PC-9 (cell line): ENCODE measurements at regions not wholly inside any gene's neighbourhood (a gene's known extent, or its start where the extent isn't known, plus 50 kb on each side); places are given as distances from the start of the nearest gene placed in this dataset.

Source experiments
- BruUV-seq: library from RNA; stranded (reverse); fragments of 400-500 nt; replicated peaks from 2 replicates; lab custom pipeline; 2021; lab: Mats Ljungman, UMichigan
- CTCF ChIA-PET: fragments of 300-600 bp; sonication (Branson Sonifier 250); formaldehyde crosslinking; loops from one replicate; lab custom pipeline; 2022; ENCODE audit warnings: antibody characterized with exemption; lab: Charles Lee
- POLR2A ChIA-PET: fragments of 300-600 bp; sonication (Branson Sonifier 250); formaldehyde crosslinking; loops from one replicate; lab custom pipeline; 2022; ENCODE audit warnings: antibody characterized with exemption; ENCODE audit not compliant: unreplicated experiment; lab: Charles Lee
- DNase-seq, 2 experiments: peaks; one replicate each; pipeline versions ENCODE4 v3.0.0 to v3.0.0-alpha.2; 2015 to 2022; ENCODE audit warnings: mixed read lengths in 1 of 2
- H2AFZ ChIP-seq: fragments of 200-600 bp; sonication (generic); 2 replicates; pipeline ENCODE4 v1.8.1; 2017; ENCODE audit warnings: antibody characterized with exemption
- H3F3A ChIP-seq: fragments of 200-600 bp; sonication (generic); 2 replicates; pipeline ENCODE4 v1.8.1; 2017; ENCODE audit warnings: antibody characterized with exemption, mild to moderate bottlenecking, low read depth; ENCODE audit not compliant: insufficient read depth
- H3K27ac ChIP-seq: fragments of 200-600 bp; sonication (generic); 2 replicates; pipeline ENCODE4 v1.6.1; 2016; ENCODE audit warnings: mixed run types
- H3K27me3 ChIP-seq: fragments of 200-600 bp; sonication (generic); 2 replicates; pipeline ENCODE4 v1.6.1; 2016; ENCODE audit warnings: low read depth, mixed run types; ENCODE audit not compliant: insufficient read depth
- H3K36me3 ChIP-seq: fragments of 200-600 bp; sonication (generic); 2 replicates; pipeline ENCODE4 v1.6.1; 2016; ENCODE audit warnings: low read depth, mixed run types
- H3K4me1 ChIP-seq: fragments of 200-600 bp; sonication (generic); replicated peaks from 2 replicates; pipeline ENCODE4 v1.6.1; 2016; ENCODE audit warnings: mixed run types; ENCODE audit not compliant: insufficient read depth
- H3K4me2 ChIP-seq: fragments of 200-600 bp; sonication (generic); 2 replicates; pipeline ENCODE4 v1.6.1; 2017; ENCODE audit warnings: mixed run types
- H3K4me3 ChIP-seq: fragments of 200-600 bp; sonication (generic); 2 replicates; pipeline ENCODE4 v1.6.1; 2016; ENCODE audit warnings: mixed run types
- H3K79me2 ChIP-seq: fragments of 200-600 bp; sonication (generic); 2 replicates; pipeline ENCODE4 v1.6.1; 2017; ENCODE audit warnings: low read depth, mixed run types
- H3K9me2 ChIP-seq: fragments of 200-600 bp; sonication (generic); 2 replicates; pipeline ENCODE4 v1.8.1; 2017; ENCODE audit warnings: mild to moderate bottlenecking; ENCODE audit not compliant: insufficient read depth
- H3K9me3 ChIP-seq: fragments of 200-600 bp; sonication (generic); 2 replicates; pipeline ENCODE4 v1.8.1; 2016; ENCODE audit warnings: low read depth; ENCODE audit not compliant: insufficient read depth
- H4K20me1 ChIP-seq: fragments of 200-600 bp; sonication (generic); 2 replicates; pipeline ENCODE4 v1.8.1; 2017; ENCODE audit not compliant: insufficient read depth
- EZH2 ChIP-seq: fragments of 200-600 bp; sonication (generic); IDR thresholded peaks from 2 replicates; pipeline ENCODE4 v1.8.0; 2017; ENCODE audit warnings: antibody characterized with exemption, low read depth
- intact Hi-C: fragments of 100-400 bp; cut with micrococcal nuclease; formaldehyde crosslinking; loops from one replicate; pipeline ENCODE4 v1.10.0; 2022; ENCODE audit not compliant: unreplicated experiment
- TF ChIP-seq, protein P1 (sequence below): fragments of 200-600 bp; sonication (generic); conservative IDR thresholded peaks from 2 replicates; pipeline ENCODE4 v1.6.1; 2017; ENCODE audit warnings: mixed run types, antibody characterized with exemption, mild to moderate bottlenecking, moderate library complexity

DNA sequence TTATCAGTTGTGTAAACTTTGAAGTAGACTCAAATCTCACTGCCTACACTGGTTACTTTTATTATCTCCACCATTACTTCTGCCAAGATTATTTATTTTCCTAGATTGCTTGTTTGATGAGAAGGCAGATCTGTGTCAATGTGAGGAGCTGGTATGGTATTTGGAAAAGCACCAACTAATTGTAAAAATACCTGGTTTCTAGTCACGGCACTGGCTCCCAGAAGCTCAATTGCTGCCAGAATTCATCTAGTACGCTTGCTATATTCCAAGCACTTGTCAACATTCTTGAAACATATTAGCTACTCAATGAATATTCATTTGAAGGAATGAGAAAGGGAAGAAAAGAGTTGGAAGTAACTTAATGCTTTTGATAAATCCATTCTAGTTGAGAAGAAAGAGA is 1376.8 kb upstream of the ADGRL3 start:
- intact Hi-C loops = no loop called here
- Histone ChIP-seq H3K27me3 (no peaks in the 10 kb centered on the region), H3K79me2 (no peaks in the 10 kb centered on the region), H3K9me2 (no peaks in the 10 kb centered on the region), H3K4me2 (no peak overlapping the region), H2AFZ (no peak overlapping the region), H3K4me1 (no peaks in the 10 kb centered on the region), H4K20me1 (no peaks in the 10 kb centered on the region), H3F3A (no peaks in the 10 kb centered on the region), H3K9me3 (no peaks in the 10 kb centered on the region), H3K4me3 (no peak overlapping the region), H3K36me3 (no peaks in the 10 kb centered on the region), H3K27ac (no peak overlapping the region)
- POLR2A ChIA-PET = no interaction called here
- no peak for DNase-seq
- no TSS peak for BruUV-seq
- TF ChIP-seq, protein P1, sequence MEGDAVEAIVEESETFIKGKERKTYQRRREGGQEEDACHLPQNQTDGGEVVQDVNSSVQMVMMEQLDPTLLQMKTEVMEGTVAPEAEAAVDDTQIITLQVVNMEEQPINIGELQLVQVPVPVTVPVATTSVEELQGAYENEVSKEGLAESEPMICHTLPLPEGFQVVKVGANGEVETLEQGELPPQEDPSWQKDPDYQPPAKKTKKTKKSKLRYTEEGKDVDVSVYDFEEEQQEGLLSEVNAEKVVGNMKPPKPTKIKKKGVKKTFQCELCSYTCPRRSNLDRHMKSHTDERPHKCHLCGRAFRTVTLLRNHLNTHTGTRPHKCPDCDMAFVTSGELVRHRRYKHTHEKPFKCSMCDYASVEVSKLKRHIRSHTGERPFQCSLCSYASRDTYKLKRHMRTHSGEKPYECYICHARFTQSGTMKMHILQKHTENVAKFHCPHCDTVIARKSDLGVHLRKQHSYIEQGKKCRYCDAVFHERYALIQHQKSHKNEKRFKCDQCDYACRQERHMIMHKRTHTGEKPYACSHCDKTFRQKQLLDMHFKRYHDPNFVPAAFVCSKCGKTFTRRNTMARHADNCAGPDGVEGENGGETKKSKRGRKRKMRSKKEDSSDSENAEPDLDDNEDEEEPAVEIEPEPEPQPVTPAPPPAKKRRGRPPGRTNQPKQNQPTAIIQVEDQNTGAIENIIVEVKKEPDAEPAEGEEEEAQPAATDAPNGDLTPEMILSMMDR = no peak
- TF ChIP-seq EZH2 = no peak
- CTCF ChIA-PET = no interaction called here

DNA sequence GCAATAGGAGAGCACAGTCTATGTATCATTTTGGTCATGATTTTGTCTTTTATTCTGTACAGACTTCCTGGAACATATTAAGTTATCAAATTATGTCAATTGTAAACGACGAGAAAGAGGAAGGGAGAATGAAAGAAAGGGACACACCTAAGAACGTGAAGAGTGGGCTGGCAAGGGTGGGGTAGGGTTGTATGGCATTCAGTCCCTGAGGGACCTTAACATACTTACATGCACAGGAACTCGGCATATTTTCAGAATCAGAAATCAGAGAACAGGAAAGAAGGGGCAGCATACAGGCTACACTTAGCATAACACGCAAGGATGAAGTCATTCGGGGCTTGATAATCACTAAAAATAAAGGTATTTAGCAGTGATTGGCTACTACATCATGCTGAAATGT is 1375.0 kb upstream of the ADGRL3 start:
- Histone ChIP-seq H3F3A (no peaks in the 10 kb centered on the region), H3K4me3 (no peak overlapping the region), H3K27me3 (no peaks in the 10 kb centered on the region), H3K9me2 (no peaks in the 10 kb centered on the region), H3K4me1 (no peaks in the 10 kb centered on the region), H3K79me2 (no peaks in the 10 kb centered on the region), H4K20me1 (no peaks in the 10 kb centered on the region), H3K4me2 (no peak overlapping the region), H2AFZ (no peak overlapping the region), H3K36me3 (no peaks in the 10 kb centered on the region), H3K27ac (no peak overlapping the region), H3K9me3 (no peaks in the 10 kb centered on the region)
- no peak for DNase-seq
- TF ChIP-seq, protein P1 = no peak
- TF ChIP-seq EZH2 = no peak
- ChIA-PET CTCF (no interaction called here), POLR2A (no interaction called here)
- no TSS peak for BruUV-seq
- intact Hi-C loops = no loop called here

DNA sequence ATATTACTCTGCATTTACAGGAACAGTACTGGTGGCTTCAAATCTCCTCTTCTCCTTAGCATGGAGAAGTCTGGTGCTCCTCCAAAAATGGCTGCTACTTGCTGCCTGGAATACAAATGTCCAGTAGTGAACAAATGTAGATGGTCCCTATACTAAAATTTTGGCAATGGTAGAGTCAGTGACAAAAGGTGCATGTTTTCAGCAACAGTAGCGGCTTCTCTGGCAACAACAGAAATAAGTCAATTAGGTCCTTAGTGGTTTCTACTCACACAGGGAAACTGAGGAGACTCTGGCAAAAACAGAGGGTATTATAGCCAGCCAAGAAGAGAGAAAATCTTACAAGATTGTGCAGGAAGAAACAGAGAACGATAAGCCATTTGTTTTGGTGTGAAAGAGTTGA is 1368.4 kb upstream of the ADGRL3 start:
- Histone ChIP-seq H3K4me1 (no peaks in the 10 kb centered on the region), H3K4me3 (no peak overlapping the region), H3K4me2 (no peak overlapping the region), H4K20me1 (no peaks in the 10 kb centered on the region), H2AFZ (no peak overlapping the region), H3K36me3 (no peaks in the 10 kb centered on the region), H3K27ac (no peak overlapping the region), H3K9me3 (no peaks in the 10 kb centered on the region), H3K79me2 (no peaks in the 10 kb centered on the region), H3F3A (no peaks in the 10 kb centered on the region), H3K9me2 (no peaks in the 10 kb centered on the region), H3K27me3 (no peaks in the 10 kb centered on the region)
- intact Hi-C loops = no loop called here
- ChIA-PET POLR2A (no interaction called here), CTCF (no interaction called here)
- no peak for DNase-seq
- no peak for TF ChIP-seq EZH2
- TF ChIP-seq, protein P1 = no peak
- no TSS peak for BruUV-seq
